Retinal pigment epithelial cell (primary cell): ENCODE measurements at regions not wholly inside any gene's neighbourhood (a gene's known extent, or its start where the extent isn't known, plus 50 kb on each side); places are given as distances from the start of the nearest gene placed in this dataset.

Experiments used
- DNase-seq: peaks from one replicate; pipeline ENCODE4 v3.0.0-alpha.2; 2010; ENCODE audit warnings: low read depth
- H3K4me3 ChIP-seq: 2 replicates; pipeline ENCODE4 v1.5.1; 2011; ENCODE audit warnings: mild to moderate bottlenecking, low read length, control low read depth, moderate library complexity
- TF ChIP-seq, protein P1 (sequence below): conservative IDR thresholded peaks from 2 replicates; pipeline ENCODE4 v1.5.1; 2011; ENCODE audit warnings: low read depth, low read length, control low read depth, inconsistent platforms

DNA sequence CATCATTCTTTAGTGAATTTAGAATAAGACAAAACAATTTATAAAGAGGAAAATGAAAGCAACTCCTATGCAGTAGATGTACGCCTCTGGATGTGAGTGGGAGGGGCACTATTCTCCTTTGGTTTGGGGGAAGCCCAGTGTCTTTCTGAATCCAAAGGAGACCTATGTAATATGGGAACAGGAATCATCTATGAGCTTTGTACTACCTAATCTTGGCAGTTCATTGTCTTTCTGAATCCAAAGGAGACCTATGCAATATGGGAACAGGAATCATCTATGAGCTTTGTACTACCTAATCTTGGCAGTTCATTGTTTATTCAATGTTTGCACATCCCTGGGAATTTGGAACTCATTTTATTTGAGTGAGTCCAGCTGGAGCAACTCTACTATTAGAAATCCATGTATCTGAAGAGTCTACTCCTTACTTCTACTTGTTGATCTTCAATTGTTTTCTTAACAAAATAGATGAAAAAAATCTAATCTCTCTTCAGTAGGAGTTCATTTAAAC lies 401.1 kb upstream of the LRATD1 start:
- no peak for DNase-seq

DNA sequence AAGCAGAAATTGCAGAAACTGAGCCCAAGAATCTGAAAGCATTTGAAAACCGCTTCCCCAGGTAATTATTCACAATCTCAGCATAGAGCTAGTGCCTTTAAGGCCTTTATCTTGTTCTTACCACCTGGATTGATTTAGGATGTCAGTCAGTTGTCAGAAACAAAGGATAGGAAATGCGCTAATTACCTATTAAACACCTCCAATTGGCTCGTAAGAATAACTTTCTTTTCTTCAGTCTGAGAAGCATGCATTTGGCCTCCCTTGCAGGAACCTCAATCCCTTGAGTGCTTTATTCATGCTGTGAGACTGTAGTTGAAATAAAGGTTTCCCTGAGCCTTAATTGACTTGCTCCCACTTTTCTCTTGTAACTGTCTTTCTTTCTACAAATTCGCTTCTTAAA lies 400.3 kb upstream of the LRATD1 start:
- DNase-seq: no peak
- TF ChIP-seq, protein P1, sequence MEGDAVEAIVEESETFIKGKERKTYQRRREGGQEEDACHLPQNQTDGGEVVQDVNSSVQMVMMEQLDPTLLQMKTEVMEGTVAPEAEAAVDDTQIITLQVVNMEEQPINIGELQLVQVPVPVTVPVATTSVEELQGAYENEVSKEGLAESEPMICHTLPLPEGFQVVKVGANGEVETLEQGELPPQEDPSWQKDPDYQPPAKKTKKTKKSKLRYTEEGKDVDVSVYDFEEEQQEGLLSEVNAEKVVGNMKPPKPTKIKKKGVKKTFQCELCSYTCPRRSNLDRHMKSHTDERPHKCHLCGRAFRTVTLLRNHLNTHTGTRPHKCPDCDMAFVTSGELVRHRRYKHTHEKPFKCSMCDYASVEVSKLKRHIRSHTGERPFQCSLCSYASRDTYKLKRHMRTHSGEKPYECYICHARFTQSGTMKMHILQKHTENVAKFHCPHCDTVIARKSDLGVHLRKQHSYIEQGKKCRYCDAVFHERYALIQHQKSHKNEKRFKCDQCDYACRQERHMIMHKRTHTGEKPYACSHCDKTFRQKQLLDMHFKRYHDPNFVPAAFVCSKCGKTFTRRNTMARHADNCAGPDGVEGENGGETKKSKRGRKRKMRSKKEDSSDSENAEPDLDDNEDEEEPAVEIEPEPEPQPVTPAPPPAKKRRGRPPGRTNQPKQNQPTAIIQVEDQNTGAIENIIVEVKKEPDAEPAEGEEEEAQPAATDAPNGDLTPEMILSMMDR: no peak
- no peak overlapping the region for H3K4me3 ChIP-seq

More for the DNA sequence above, 401.1 kb upstream of the LRATD1 start:
- TF ChIP-seq, protein P1: no peak
- no peak overlapping the region for H3K4me3 ChIP-seq

DNA sequence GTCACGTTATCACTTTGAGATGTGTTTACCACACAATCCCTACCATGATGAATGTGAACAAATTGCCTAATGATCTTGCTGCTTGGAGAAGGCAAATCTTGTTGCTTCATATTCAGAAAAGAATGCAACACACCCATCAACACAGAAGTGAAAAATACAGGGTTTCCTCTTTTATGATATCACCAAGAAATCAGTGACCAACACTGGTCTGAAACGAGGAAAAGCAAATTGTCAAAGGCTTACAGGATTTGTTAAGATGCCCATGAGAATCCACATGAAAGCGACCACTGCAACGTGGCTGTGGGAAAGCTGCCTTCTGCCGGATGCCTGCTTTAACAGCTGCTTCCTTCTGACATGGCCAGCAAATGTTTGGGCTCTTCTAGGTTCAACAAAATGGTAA lies 397.6 kb upstream of the LRATD1 start:
- TF ChIP-seq, protein P1: no peak
- DNase-seq: no peak
- no peak overlapping the region for H3K4me3 ChIP-seq

DNA sequence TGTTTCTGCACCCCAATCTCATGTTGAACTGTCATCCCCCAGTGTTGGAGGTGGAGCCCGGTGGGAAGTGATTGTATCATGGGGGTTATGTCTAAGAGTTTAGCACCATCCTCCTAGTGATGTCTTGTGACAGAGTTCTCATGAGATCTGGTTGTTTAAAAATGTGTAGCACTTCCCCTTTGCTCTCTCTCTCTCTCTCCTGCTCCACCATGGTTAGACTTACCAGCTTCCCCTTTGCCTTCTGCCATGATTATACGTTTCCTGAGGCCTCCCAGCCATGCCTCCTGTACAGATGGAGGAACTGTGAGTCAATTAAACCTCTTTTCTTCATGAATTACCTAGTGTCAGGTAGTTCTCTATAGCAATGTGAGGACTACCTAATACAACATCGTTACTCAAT lies 396.9 kb upstream of the LRATD1 start:
- TF ChIP-seq, protein P1: no peak
- no peak for DNase-seq
- no peak overlapping the region for H3K4me3 ChIP-seq

DNA sequence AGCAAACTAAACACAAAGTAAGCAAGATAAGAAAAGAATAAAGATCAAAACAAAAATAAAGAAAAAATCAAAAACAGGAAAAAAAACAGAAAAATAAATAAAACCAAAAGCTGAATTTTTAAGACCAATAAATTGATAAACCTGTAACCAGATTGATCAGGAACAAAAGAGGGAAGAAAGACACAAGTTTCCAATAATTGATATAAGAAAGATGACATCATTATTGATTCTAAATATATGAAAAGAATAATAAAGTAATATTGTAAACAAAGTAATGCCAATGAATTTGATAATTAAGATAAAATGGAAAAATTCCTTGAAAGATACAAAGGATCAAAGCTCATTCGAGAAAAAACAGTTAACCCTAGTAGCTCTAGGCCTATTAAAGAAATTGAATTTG lies 394.6 kb upstream of the LRATD1 start:
- TF ChIP-seq, protein P1: no peak
- H3K4me3 ChIP-seq: no peak overlapping the region
- no peak for DNase-seq

DNA sequence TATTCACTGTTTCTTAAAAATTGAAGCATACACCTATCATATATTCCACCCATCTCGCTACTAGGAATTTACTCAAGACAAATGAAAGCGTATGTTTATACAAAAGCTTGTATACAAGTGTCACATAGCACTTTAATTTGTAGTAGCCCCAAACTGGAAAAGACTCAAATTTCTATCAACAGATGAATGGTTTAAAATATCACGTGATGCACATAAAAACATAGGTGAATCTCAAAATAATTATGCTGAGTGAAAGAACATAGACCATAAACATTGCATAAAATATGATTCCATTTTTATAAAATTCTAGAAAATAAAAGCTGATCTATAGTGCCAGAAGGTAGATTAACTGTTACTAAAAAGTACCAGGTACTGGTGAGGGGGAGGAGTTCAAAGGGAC lies 392.9 kb upstream of the LRATD1 start:
- TF ChIP-seq, protein P1: no peak
- H3K4me3 ChIP-seq: no peak overlapping the region
- no peak for DNase-seq

DNA sequence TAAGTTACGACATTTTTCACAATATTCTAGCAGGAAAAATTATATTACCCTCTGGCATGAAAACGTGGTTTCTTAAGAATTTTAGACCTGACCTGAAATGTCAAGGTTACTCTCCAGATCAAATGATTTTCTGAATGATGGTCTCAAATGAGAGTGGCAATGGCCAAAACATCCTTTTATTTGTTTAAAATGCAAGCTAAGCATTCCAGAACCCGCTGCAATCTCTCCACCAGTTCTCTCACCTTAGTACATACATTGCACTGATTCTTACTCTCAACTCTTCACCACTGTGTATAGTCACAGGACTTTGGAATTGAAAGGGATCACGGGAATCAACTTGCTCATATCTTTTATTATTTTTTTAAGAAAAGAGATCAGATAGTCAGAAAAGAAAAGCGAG lies 391.6 kb upstream of the LRATD1 start:
- H3K4me3 ChIP-seq: no peak overlapping the region
- DNase-seq: no peak
- TF ChIP-seq, protein P1: no peak
